GM19395 (cell line): ENCODE measurements at regions not wholly inside any gene's neighbourhood (a gene's known extent, or its start where the extent isn't known, plus 50 kb on each side); places are given as distances from the start of the nearest gene placed in this dataset.

Source experiments
- ATAC-seq: cut with Tn5 transposase; IDR thresholded peaks from one replicate; pipeline ENCODE4 v1.9.1; 2021; ENCODE audit warnings: mild to moderate bottlenecking, moderate library complexity; ENCODE audit not compliant: unreplicated experiment

- no peak for ATAC-seq
Measured at GRCh38 chr20:11076434-11077105, 402.8 kb upstream of the JAG1 start.

GRCh38 chr20:11077226-11077625, 403.4 kb upstream of the JAG1 start:
- ATAC-seq = no peak

- ATAC-seq = no peak
Measured at GRCh38 chr20:11080010-11080409, 406.2 kb upstream of the JAG1 start.

GRCh38 chr20:11080781-11081377, 407.1 kb upstream of the JAG1 start:
- ATAC-seq = no peak

- no peak for ATAC-seq
Measured at GRCh38 chr20:11083841-11084240, 410.0 kb upstream of the JAG1 start.

GRCh38 chr20:11084508-11084907, 410.7 kb upstream of the JAG1 start:
- ATAC-seq = no peak

- ATAC-seq = no peak
Measured at GRCh38 chr20:11086970-11087369, 413.2 kb upstream of the JAG1 start.

GRCh38 chr20:11090751-11091150, 417.0 kb upstream of the JAG1 start:
- no peak for ATAC-seq

- no peak for ATAC-seq
Measured at GRCh38 chr20:11091511-11091910, 417.7 kb upstream of the JAG1 start.

GRCh38 chr20:11092151-11092550, 418.4 kb upstream of the JAG1 start:
- no peak for ATAC-seq

- no peak for ATAC-seq
Measured at GRCh38 chr20:11094196-11094595, 420.4 kb upstream of the JAG1 start.

- ATAC-seq = no peak
Measured at GRCh38 chr20:11094711-11095110, 420.9 kb upstream of the JAG1 start.

- ATAC-seq = no peak
Measured at GRCh38 chr20:11098888-11099287, 425.1 kb upstream of the JAG1 start.

GRCh38 chr20:11101243-11101642, 427.4 kb upstream of the JAG1 start:
- ATAC-seq = no peak

- no peak for ATAC-seq
Measured at GRCh38 chr20:11101696-11102095, 427.9 kb upstream of the JAG1 start.

- no peak for ATAC-seq
Measured at GRCh38 chr20:11103866-11104265, 430.1 kb upstream of the JAG1 start.

- no peak for ATAC-seq
Measured at GRCh38 chr20:11108102-11108810, 434.5 kb upstream of the JAG1 start.

GRCh38 chr20:11110535-11110934, 436.7 kb upstream of the JAG1 start:
- ATAC-seq = no peak

- ATAC-seq = no peak
Measured at GRCh38 chr20:11111191-11111590, 437.4 kb upstream of the JAG1 start.

- ATAC-seq = no peak
Measured at GRCh38 chr20:11112832-11113231, 439.0 kb upstream of the JAG1 start.

GRCh38 chr20:11114382-11114781, 440.6 kb upstream of the JAG1 start:
- no peak for ATAC-seq

- no peak for ATAC-seq
Measured at GRCh38 chr20:11117808-11118528, 444.2 kb upstream of the JAG1 start.
